IMR-90 (cell line): ENCODE measurements at regions not wholly inside any gene's neighbourhood (a gene's known extent, or its start where the extent isn't known, plus 50 kb on each side); places are given as distances from the start of the nearest gene placed in this dataset.

ENCODE experiments used
- ATAC-seq: fragments of 200-7000 bp; cut with Tn5 transposase; 2 replicates; pipeline ENCODE4 v1.9.1; 2020; ENCODE audit warnings: low read depth, mild to moderate bottlenecking, moderate library complexity
- BruUV-seq: library from RNA; stranded (reverse); fragments of 400-500 nt; replicated peaks from 2 replicates; lab custom pipeline; 2021; lab: Mats Ljungman, UMichigan
- CTCF ChIA-PET: fragments of 300-600 bp; formaldehyde crosslinking; extraction: SDS; loops from one replicate; lab custom pipeline; 2021; ENCODE audit warnings: antibody characterized with exemption; lab: Yijun Ruan, JAX
- POLR2A ChIA-PET: fragments of 300-600 bp; sonication (Branson Sonifier 250); formaldehyde crosslinking; loops from one replicate; lab custom pipeline; 2022; ENCODE audit warnings: antibody characterized with exemption; ENCODE audit not compliant: unreplicated experiment; lab: Charles Lee
- DNase-seq: peaks from one replicate; pipeline ENCODE4 v3.0.0; 2013
- H2AFZ ChIP-seq: replicated peaks from 2 replicates; pipeline ENCODE3; 2013; ENCODE audit warnings: low read length, mild to moderate bottlenecking; ENCODE audit not compliant: poor library complexity
- H2AK5ac ChIP-seq: 2 replicates; pipeline ENCODE4 v1.6.1; 2013; ENCODE audit warnings: low read depth, low read length, inconsistent platforms
- H2AK9ac ChIP-seq: replicated peaks from 2 replicates; pipeline ENCODE3; 2013; ENCODE audit warnings: mild to moderate bottlenecking, low read depth, low read length, moderate library complexity; ENCODE audit not compliant: poor library complexity
- H2BK120ac ChIP-seq: 2 replicates; pipeline ENCODE4 v1.6.1; 2013; ENCODE audit warnings: low read depth, low read length, inconsistent platforms
- H2BK15ac ChIP-seq: 3 replicates; pipeline ENCODE4 v1.6.1; 2013; ENCODE audit warnings: low read depth, low read length, inconsistent platforms
- H2BK20ac ChIP-seq: 2 replicates; pipeline ENCODE4 v1.6.1; 2013; ENCODE audit warnings: low read depth, mild to moderate bottlenecking, inconsistent platforms, low read length, moderate library complexity
- H2BK5ac ChIP-seq: 2 replicates; pipeline ENCODE4 v1.6.1; 2013; ENCODE audit warnings: mild to moderate bottlenecking, low read depth, low read length, inconsistent platforms; ENCODE audit not compliant: poor library complexity, severe bottlenecking
- H3K14ac ChIP-seq: replicated peaks from 2 replicates; pipeline ENCODE4 v1.6.1; 2013; ENCODE audit warnings: low read depth, low read length, inconsistent platforms
- H3K18ac ChIP-seq: 2 replicates; pipeline ENCODE4 v1.6.1; 2013; ENCODE audit warnings: low read depth, low read length, control low read depth
- H3K23ac ChIP-seq: 2 replicates; pipeline ENCODE4 v1.6.1; 2013; ENCODE audit warnings: low read depth, low read length, inconsistent platforms
- H3K27ac ChIP-seq: 2 replicates; pipeline ENCODE4 v1.5.1; 2013; ENCODE audit warnings: mild to moderate bottlenecking, control low read depth, low read length; ENCODE audit not compliant: insufficient read depth
- H3K27me3 ChIP-seq: 2 replicates; pipeline ENCODE4 v1.6.1; 2013; ENCODE audit warnings: low read length; ENCODE audit not compliant: control insufficient read depth, insufficient read depth
- H3K36me3 ChIP-seq: 2 replicates; pipeline ENCODE4 v1.6.1; 2013; ENCODE audit warnings: low read length, mixed read lengths; ENCODE audit not compliant: control insufficient read depth, insufficient read depth
- H3K4ac ChIP-seq: 2 replicates; pipeline ENCODE4 v1.6.1; 2013; ENCODE audit warnings: low read depth, low read length, inconsistent platforms
- H3K4me1 ChIP-seq: 2 replicates; pipeline ENCODE4 v1.6.1; 2013; ENCODE audit warnings: low read length, mixed read lengths; ENCODE audit not compliant: control insufficient read depth, insufficient read depth
- H3K4me2 ChIP-seq: 2 replicates; pipeline ENCODE4 v1.6.1; 2013; ENCODE audit warnings: low read depth, mild to moderate bottlenecking, control low read depth, low read length, moderate library complexity
- H3K4me3 ChIP-seq: 2 replicates; pipeline ENCODE4 v1.5.1; 2013; ENCODE audit warnings: low read depth, mild to moderate bottlenecking, control low read depth, low read length, moderate library complexity; ENCODE audit not compliant: insufficient read depth
- H3K56ac ChIP-seq: 2 replicates; pipeline ENCODE4 v1.6.1; 2013; ENCODE audit warnings: low read length, inconsistent platforms; ENCODE audit not compliant: insufficient read depth; ENCODE audit errors: extremely low read depth
- H3K79me1 ChIP-seq, 2 experiments: 2 replicates each; pipeline ENCODE4 v1.6.1; 2013; ENCODE audit warnings: low read length in 2 of 2, inconsistent platforms in 1 of 2, low read depth in 1 of 2
- H3K9ac ChIP-seq: 2 replicates; pipeline ENCODE4 v1.6.1; 2013; ENCODE audit warnings: low read depth, low read length, control low read depth
- H3K9me1 ChIP-seq: 2 replicates; pipeline ENCODE4 v1.6.1; 2013; ENCODE audit warnings: low read length, inconsistent platforms; ENCODE audit not compliant: insufficient read depth
- H3K9me3 ChIP-seq: 2 replicates; pipeline ENCODE4 v1.6.1; 2013; ENCODE audit warnings: low read length; ENCODE audit not compliant: control insufficient read depth, insufficient read depth
- H4K20me1 ChIP-seq: 2 replicates; pipeline ENCODE4 v1.6.1; 2013; ENCODE audit warnings: low read length, inconsistent platforms; ENCODE audit not compliant: insufficient read depth
- H4K5ac ChIP-seq: 2 replicates; pipeline ENCODE4 v1.6.1; 2013; ENCODE audit warnings: mild to moderate bottlenecking, low read depth, low read length, control low read depth
- H4K8ac ChIP-seq, 2 experiments: 2 replicates each; pipeline ENCODE4 v1.6.1; 2013; ENCODE audit warnings: low read depth in 2 of 2, low read length in 2 of 2, control low read depth in 1 of 2, inconsistent platforms in 1 of 2
- H4K91ac ChIP-seq: 2 replicates; pipeline ENCODE4 v1.6.1; 2013; ENCODE audit warnings: low read depth, low read length, inconsistent platforms; ENCODE audit not compliant: insufficient read depth
- CEBPB ChIP-seq: IDR thresholded peaks from 2 replicates; pipeline ENCODE4 v1.6.1; 2012; ENCODE audit warnings: low read depth, low read length, improper control_type of control experiment
- MAFK ChIP-seq: IDR thresholded peaks from 2 replicates; pipeline ENCODE4 v1.6.1; 2012; ENCODE audit warnings: low read depth, low read length, improper control_type of control experiment
- NFE2L2 ChIP-seq: fragments of 150-350 bp; IDR thresholded peaks from 2 replicates; pipeline ENCODE4 v1.6.1; 2016; ENCODE audit warnings: low read depth, mild to moderate bottlenecking, low read length
- RAD21 ChIP-seq: IDR thresholded peaks from 2 replicates; pipeline ENCODE4 v1.6.1; 2012; ENCODE audit warnings: low read length, improper control_type of control experiment
- RFX5 ChIP-seq: IDR thresholded peaks from 2 replicates; pipeline ENCODE4 v1.8.0; 2012; ENCODE audit warnings: low read depth, mild to moderate bottlenecking, low read length, moderate library complexity
- USF2 ChIP-seq: fragments of 150-350 bp; IDR thresholded peaks from 2 replicates; pipeline ENCODE4 v1.6.1; 2017; ENCODE audit warnings: mild to moderate bottlenecking, antibody characterized with exemption, low read length, low read depth
- WGBS, 2 experiments: methylation state at CpG; one replicate each; pipeline versions ENCODE4 v1.1.5 to v1.1.7; 2013; ENCODE audit warnings: missing lambda C conversion rate in 2 of 2; ENCODE audit not compliant: insufficient read length in 1 of 2; ENCODE audit errors: extremely low coverage in 2 of 2; 5-methylcytosine and 5-hydroxymethylcytosine counted together
- dilution Hi-C: fragments of 300-500 bp; cut with HindIII; formaldehyde crosslinking; loops from one replicate; pipeline ENCODE4 v1.14.3; 2018; ENCODE audit warnings: low sequenced_read_pairs; ENCODE audit not compliant: unreplicated experiment
- in situ Hi-C: fragments of 300-500 bp; cut with MboI; formaldehyde crosslinking; loops from 3 replicates; pipeline ENCODE4 v1.14.3; 2019; ENCODE audit warnings: low sequenced_read_pairs, inconsistent platforms, mixed read lengths
- intact Hi-C: fragments of 100-400 bp; cut with micrococcal nuclease; formaldehyde crosslinking; loops from 2 replicates; pipeline ENCODE4 v1.10.0; 2022
- TF ChIP-seq, protein P1 (sequence below): conservative IDR thresholded peaks from 2 replicates; pipeline ENCODE4 v1.5.1; 2012; ENCODE audit warnings: mild to moderate bottlenecking, low read depth, low read length, improper control_type of control experiment

DNA sequence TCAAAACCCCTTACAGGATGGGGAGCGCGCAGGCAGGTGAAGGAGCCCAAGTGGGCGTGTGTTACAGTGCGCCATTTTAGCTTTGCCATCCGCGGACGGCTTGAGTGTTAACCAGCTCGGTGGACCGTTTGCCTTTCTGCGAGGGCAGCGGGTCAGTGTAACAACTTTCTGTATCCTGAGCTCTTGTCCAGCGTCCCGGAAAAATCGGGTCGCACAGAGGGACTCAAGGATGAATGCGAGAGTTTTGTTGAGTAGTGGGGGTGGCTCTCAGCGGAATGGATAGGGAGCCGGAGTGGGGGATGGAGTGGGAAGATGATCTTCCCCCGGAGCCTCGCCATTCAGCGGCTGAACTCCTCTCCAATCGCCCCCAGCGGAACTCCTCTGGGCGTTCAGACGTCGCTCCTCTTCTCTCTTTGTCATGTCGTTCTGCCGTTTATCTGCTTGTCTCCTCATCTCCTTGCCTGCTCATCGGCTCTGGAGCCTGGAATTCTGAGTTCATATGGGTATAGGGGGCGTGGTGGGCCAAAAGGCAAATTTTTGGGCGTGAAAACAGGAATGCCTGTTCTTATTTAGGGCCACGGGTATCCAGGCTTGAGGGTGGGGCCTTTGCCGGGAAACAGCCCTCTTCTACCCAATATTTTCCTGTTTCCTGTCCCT lies 295.4 kb downstream of the CTH start:
- Histone ChIP-seq H3K9ac (no peak overlapping the region), H2BK120ac (no peak overlapping the region), H4K5ac (no peak overlapping the region), H3K56ac (no peak overlapping the region), H3K9me3 (no peaks in the 10 kb centered on the region; the same call in 1 of the 2 replicates), H3K27ac (no peak overlapping the region), H2BK5ac (no peak overlapping the region), H3K4me1 (no peaks in the 10 kb centered on the region), H3K4ac (no peak overlapping the region), H2AK9ac (no peak overlapping the region), H2BK20ac (no peak overlapping the region), H3K27me3 (no peaks in the 10 kb centered on the region), H4K91ac (no peak overlapping the region), H2AFZ (peak overlapping the region; percentile 63), H3K4me2 (peak overlapping the region; percentile 28; the same call in 1 of the 2 replicates), H2BK15ac (no peak overlapping the region), H2AK5ac (no peak overlapping the region), H3K14ac (no peak overlapping the region), H3K23ac (no peak overlapping the region), H4K8ac (no peak overlapping the region), H3K18ac (no peak overlapping the region), H3K36me3 (no peaks in the 10 kb centered on the region), H3K4me3 (no peak overlapping the region), H4K20me1 (no peaks in the 10 kb centered on the region), H3K9me1 (no peaks in the 10 kb centered on the region), H3K79me1 (no peaks in the 10 kb centered on the region)
- in situ Hi-C loops = no loop called here
- TF ChIP-seq NFE2L2 (no peak), CEBPB (no peak), RAD21 (no peak), RFX5 (no peak), USF2 (no peak), MAFK (no peak)
- TF ChIP-seq, protein P1, sequence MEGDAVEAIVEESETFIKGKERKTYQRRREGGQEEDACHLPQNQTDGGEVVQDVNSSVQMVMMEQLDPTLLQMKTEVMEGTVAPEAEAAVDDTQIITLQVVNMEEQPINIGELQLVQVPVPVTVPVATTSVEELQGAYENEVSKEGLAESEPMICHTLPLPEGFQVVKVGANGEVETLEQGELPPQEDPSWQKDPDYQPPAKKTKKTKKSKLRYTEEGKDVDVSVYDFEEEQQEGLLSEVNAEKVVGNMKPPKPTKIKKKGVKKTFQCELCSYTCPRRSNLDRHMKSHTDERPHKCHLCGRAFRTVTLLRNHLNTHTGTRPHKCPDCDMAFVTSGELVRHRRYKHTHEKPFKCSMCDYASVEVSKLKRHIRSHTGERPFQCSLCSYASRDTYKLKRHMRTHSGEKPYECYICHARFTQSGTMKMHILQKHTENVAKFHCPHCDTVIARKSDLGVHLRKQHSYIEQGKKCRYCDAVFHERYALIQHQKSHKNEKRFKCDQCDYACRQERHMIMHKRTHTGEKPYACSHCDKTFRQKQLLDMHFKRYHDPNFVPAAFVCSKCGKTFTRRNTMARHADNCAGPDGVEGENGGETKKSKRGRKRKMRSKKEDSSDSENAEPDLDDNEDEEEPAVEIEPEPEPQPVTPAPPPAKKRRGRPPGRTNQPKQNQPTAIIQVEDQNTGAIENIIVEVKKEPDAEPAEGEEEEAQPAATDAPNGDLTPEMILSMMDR = no peak
- DNase-seq (no peak), ATAC-seq (no peak)
- intact Hi-C loops = no loop called here
- CTCF ChIA-PET = no interaction called here
- POLR2A ChIA-PET = no interaction called here
- dilution Hi-C loops = no loop called here
- WGBS, 2 experiments = 26% methylated on average over 16 of the region's 33 CpGs; no CpG with 5 or more reads in 1 of the 2 experiments
- no TSS peak for BruUV-seq
